ENCODE measurements at regions not wholly inside any gene's neighbourhood (a gene's known extent, or its start where the extent isn't known, plus 50 kb on each side); places are given as distances from the start of the nearest gene placed in this dataset.

GRCh38 chr11:97732011-97732632, 1288.6 kb upstream of the CNTN5 start (continued):
- TF ChIP-seq CLOCK (CRISPR knock-in tag; IDR thresholded peaks at IDR 0.05; ENCODE audit: borderline replicate concordance) = no peak
- TF ChIP-seq HNRNPH1 (optimal IDR thresholded peaks at IDR 0.05; ENCODE audit: low read depth, low read length) = no peak
- no peak for TF ChIP-seq ZZZ3 (IDR thresholded peaks at IDR 0.05)
- TF ChIP-seq ZNF586 (CRISPR knock-in tag; conservative IDR thresholded peaks at IDR 0.05) = no peak
- no peak for TF ChIP-seq L3MBTL2 (IDR thresholded peaks at IDR 0.05)
- TF ChIP-seq FOXA1 (IDR thresholded peaks at IDR 0.05; ENCODE audit: borderline replicate concordance) = no peak
- TF ChIP-seq SETDB1 (IDR thresholded peaks at IDR 0.05; ENCODE audit: low read length) = no peak
- no peak for TF ChIP-seq SNIP1 (IDR thresholded peaks at IDR 0.05; ENCODE audit: low read depth)

- H3K79me2 ChIP-seq (ENCODE audit: control insufficient read depth, insufficient read depth, low read length) = no peaks in the 10 kb centered on the region
- no peak overlapping the region for H3K27ac ChIP-seq (ENCODE audit: extremely low read depth, low read depth, low read length)
- intact Hi-C loops (cut with micrococcal nuclease) = no loop called here
- no peak overlapping the region for H3K4me2 ChIP-seq (ENCODE audit: insufficient read depth, low read length)
- no peak for ATAC-seq
- H3K9ac ChIP-seq (ENCODE audit: insufficient read depth in 1 of 2, low read depth in 2 of 2, low read length in 2 of 2) = no peak overlapping the region
- H3K36me3 ChIP-seq (ENCODE audit: control insufficient read depth, insufficient read depth, low read length) = no peaks in the 10 kb centered on the region
- H3K9me3 ChIP-seq (replicated peaks; ENCODE audit: control insufficient read depth, insufficient read depth, low read depth, low read length) = no peaks in the 10 kb centered on the region; the same call in 1 of the 2 replicates
- no peak overlapping the region for H3K4me3 ChIP-seq
- no peaks in the 10 kb centered on the region for H3K27me3 ChIP-seq (ENCODE audit: control insufficient read depth in 2 of 2, insufficient read depth in 2 of 2, low read length in 2 of 2)
- H3K9me1 ChIP-seq (ENCODE audit: control insufficient read depth, insufficient read depth, low read length) = no peaks in the 10 kb centered on the region
- in situ Hi-C loops (cut with MboI) = no loop called here
- WGBS (ENCODE audit: insufficient coverage, low coverage, missing lambda C conversion rate) = 41% methylated on average over 2 of the region's 2 CpGs
- peak overlapping the region; percentile 40; the same call in 1 of the 2 replicates for H2AFZ ChIP-seq (ENCODE audit: low read depth, low read length)
- no TSS peak for BruUV-seq (replicated peaks)
- FAIRE-seq = no peak
- H3K4me1 ChIP-seq (replicated peaks in 1 of 2; ENCODE audit: control insufficient read depth in 2 of 2, insufficient read depth in 2 of 2, low read length in 2 of 2) = peaks cover 0 to 4% of the 10 kb centered on the region in 2 experiments; a peak in 2 of 5 replicates
- CTCF ChIA-PET (ENCODE audit: low intra/inter-chr PET ratio) = no interaction called here
- POLR2A ChIA-PET = no interaction called here
- no peaks in the 10 kb centered on the region for H4K20me1 ChIP-seq (replicated peaks; ENCODE audit: control insufficient read depth, insufficient read depth, low read length)
- no peak for DNase-seq (ENCODE audit: extremely low read depth in 1 of 4, low spot score in 3 of 4)
- TF ChIP-seq, protein P1, sequence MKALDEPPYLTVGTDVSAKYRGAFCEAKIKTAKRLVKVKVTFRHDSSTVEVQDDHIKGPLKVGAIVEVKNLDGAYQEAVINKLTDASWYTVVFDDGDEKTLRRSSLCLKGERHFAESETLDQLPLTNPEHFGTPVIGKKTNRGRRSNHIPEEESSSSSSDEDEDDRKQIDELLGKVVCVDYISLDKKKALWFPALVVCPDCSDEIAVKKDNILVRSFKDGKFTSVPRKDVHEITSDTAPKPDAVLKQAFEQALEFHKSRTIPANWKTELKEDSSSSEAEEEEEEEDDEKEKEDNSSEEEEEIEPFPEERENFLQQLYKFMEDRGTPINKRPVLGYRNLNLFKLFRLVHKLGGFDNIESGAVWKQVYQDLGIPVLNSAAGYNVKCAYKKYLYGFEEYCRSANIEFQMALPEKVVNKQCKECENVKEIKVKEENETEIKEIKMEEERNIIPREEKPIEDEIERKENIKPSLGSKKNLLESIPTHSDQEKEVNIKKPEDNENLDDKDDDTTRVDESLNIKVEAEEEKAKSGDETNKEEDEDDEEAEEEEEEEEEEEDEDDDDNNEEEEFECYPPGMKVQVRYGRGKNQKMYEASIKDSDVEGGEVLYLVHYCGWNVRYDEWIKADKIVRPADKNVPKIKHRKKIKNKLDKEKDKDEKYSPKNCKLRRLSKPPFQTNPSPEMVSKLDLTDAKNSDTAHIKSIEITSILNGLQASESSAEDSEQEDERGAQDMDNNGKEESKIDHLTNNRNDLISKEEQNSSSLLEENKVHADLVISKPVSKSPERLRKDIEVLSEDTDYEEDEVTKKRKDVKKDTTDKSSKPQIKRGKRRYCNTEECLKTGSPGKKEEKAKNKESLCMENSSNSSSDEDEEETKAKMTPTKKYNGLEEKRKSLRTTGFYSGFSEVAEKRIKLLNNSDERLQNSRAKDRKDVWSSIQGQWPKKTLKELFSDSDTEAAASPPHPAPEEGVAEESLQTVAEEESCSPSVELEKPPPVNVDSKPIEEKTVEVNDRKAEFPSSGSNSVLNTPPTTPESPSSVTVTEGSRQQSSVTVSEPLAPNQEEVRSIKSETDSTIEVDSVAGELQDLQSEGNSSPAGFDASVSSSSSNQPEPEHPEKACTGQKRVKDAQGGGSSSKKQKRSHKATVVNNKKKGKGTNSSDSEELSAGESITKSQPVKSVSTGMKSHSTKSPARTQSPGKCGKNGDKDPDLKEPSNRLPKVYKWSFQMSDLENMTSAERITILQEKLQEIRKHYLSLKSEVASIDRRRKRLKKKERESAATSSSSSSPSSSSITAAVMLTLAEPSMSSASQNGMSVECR (CRISPR knock-in tag; IDR thresholded peaks at IDR 0.05) = no peak
- TF ChIP-seq ZNF23 (CRISPR knock-in tag; IDR thresholded peaks at IDR 0.05) (no peak), CREBBP (IDR thresholded peaks at IDR 0.05; ENCODE audit: low read depth, low read length) (no peak), NFYB (IDR thresholded peaks at IDR 0.05; ENCODE audit: extremely low read depth, insufficient read length) (no peak), IRF2 (CRISPR knock-in tag; IDR thresholded peaks at IDR 0.05) (no peak)
- TF ChIP-seq, protein P2, sequence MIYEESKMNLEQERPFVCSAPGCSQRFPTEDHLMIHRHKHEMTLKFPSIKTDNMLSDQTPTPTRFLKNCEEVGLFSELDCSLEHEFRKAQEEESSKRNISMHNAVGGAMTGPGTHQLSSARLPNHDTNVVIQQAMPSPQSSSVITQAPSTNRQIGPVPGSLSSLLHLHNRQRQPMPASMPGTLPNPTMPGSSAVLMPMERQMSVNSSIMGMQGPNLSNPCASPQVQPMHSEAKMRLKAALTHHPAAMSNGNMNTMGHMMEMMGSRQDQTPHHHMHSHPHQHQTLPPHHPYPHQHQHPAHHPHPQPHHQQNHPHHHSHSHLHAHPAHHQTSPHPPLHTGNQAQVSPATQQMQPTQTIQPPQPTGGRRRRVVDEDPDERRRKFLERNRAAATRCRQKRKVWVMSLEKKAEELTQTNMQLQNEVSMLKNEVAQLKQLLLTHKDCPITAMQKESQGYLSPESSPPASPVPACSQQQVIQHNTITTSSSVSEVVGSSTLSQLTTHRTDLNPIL (CRISPR knock-in tag; IDR thresholded peaks at IDR 0.05) = no peak
Observed at GRCh38 chr11:97738751-97739150, 1282.0 kb upstream of the CNTN5 start.

Measured in K562 (cell line).